ENCODE measurements at regions not wholly inside any gene's neighbourhood (a gene's known extent, or its start where the extent isn't known, plus 50 kb on each side); places are given as distances from the start of the nearest gene placed in this dataset.
"Not testable (repeated sequence)": the region's sequence is repeated elsewhere in the genome, so short reads cannot be mapped to it uniquely, and the experiment has no call there.

GRCh38 chrX:110550854-110551253, 192.2 kb downstream of the RTL9 start:
- TF ChIP-seq GABPA (IDR thresholded peaks at IDR 0.05 in 1 of 2, conservative IDR thresholded peaks at IDR 0.05 in 1 of 2); CTCF (IDR thresholded peaks at IDR 0.05; ENCODE audit: low read depth, low read length, missing input control); RAD21 (IDR thresholded peaks at IDR 0.05); JUND (IDR thresholded peaks at IDR 0.05); REST (IDR thresholded peaks at IDR 0.05); FOXA1 (IDR thresholded peaks at IDR 0.05): not testable (repeated sequence)
